ENCODE measurements at regions not wholly inside any gene's neighbourhood (a gene's known extent, or its start where the extent isn't known, plus 50 kb on each side); places are given as distances from the start of the nearest gene placed in this dataset.

GRCh38 chrX:101745046-101745445 lies 85.4 kb upstream of the ARMCX2 start (continued):
- TF ChIP-seq BCL3 (IDR thresholded peaks at IDR 0.05; ENCODE audit: borderline replicate concordance, insufficient read depth, low read depth, low read length, poor library complexity, severe bottlenecking), result no peak
- TF ChIP-seq FOS (IDR thresholded peaks at IDR 0.05; ENCODE audit: borderline replicate concordance, extremely low read depth, insufficient read length), result no peak
- TF ChIP-seq ETV6 (conservative IDR thresholded peaks at IDR 0.05 in 1 of 2, IDR thresholded peaks at IDR 0.05 in 1 of 2; ENCODE audit: borderline replicate concordance in 1 of 2, low read depth in 1 of 2), result no peak
- TF ChIP-seq PRDM15 (CRISPR knock-in tag; IDR thresholded peaks at IDR 0.05), result no peak
- TF ChIP-seq ZNF24 (IDR thresholded peaks at IDR 0.05), result no peak
- no peak for TF ChIP-seq ZBED1 (IDR thresholded peaks at IDR 0.05; ENCODE audit: borderline replicate concordance)

GRCh38 chrX:101744085-101744484 lies 84.4 kb upstream of the ARMCX2 start:
- no TSS peak for BruUV-seq (replicated peaks)
- Histone ChIP-seq H3K4me2 (ENCODE audit: control insufficient read depth, insufficient read depth) (no peak overlapping the region), H3K4me1 (ENCODE audit: control insufficient read depth, insufficient read depth, low read length) (no peaks in the 10 kb centered on the region), H3K9me3 (replicated peaks; ENCODE audit: control insufficient read depth, insufficient read depth, low read length) (no peaks in the 10 kb centered on the region), H3K9ac (ENCODE audit: control insufficient read depth, insufficient read depth, low read length) (no peak overlapping the region), H4K20me1 (ENCODE audit: control insufficient read depth, insufficient read depth) (no peaks in the 10 kb centered on the region), H3K36me3 (ENCODE audit: control insufficient read depth in 2 of 2, insufficient read depth in 2 of 2, low read length in 1 of 2) (no peaks in the 10 kb centered on the region), H3K4me3 (no peak overlapping the region), H2AFZ (ENCODE audit: control insufficient read depth, low read depth, low read length) (no peak overlapping the region), H3K79me2 (ENCODE audit: control insufficient read depth, insufficient read depth, low read length) (no peaks in the 10 kb centered on the region), H3K27ac (ENCODE audit: control insufficient read depth, insufficient read depth) (no peak overlapping the region), H3K27me3 (replicated peaks in 1 of 2; ENCODE audit: control insufficient read depth in 2 of 2, insufficient read depth in 2 of 2, low read length in 1 of 2) (no peaks in the 10 kb centered on the region)
- POLR2A ChIA-PET, result no interaction called here
- FAIRE-seq (no peak), ATAC-seq (no peak), DNase-seq (ENCODE audit: low read depth, low spot score) (no peak)
- WGBS (ENCODE audit: insufficient coverage, insufficient replicate concordance, low lambda C conversion rate, missing lambda C conversion rate), result 3% methylated on average over 2 of the region's 3 CpGs
- RAD21 ChIA-PET (ENCODE audit: unreplicated experiment), result no interaction called here
- intact Hi-C loops (cut with micrococcal nuclease; ENCODE audit: unreplicated experiment), result no loop called here
- in situ Hi-C loops (cut with MboI), result no loop called here
- SMC1A ChIA-PET (ENCODE audit: uncharacterized antibody, unreplicated experiment), result no interaction called here
- CTCF ChIA-PET, result interaction anchor here (0.6 kb wide), 1 partner anchor 233 kb away, joined by 3 read pairs; no protein-coding TSS in a partner anchor
- no peak for TF ChIP-seq CUX1 (IDR thresholded peaks at IDR 0.05; ENCODE audit: insufficient replicate concordance, low read depth, low read length)
- TF ChIP-seq NR2F1 (conservative IDR thresholded peaks at IDR 0.05), result no peak
- no peak for TF ChIP-seq JUND (IDR thresholded peaks at IDR 0.05; ENCODE audit: low read depth, low read length)

Measured in GM12878 (cell line).